ENCODE measurements at regions not wholly inside any gene's neighbourhood (a gene's known extent, or its start where the extent isn't known, plus 50 kb on each side); places are given as distances from the start of the nearest gene placed in this dataset.

- H3K27ac ChIP-seq (ENCODE audit: insufficient read length, low read depth, low read length) = no peak overlapping the region
- H2BK12ac ChIP-seq (ENCODE audit: insufficient read length, low read depth, low read length) = no peak overlapping the region
- H2BK20ac ChIP-seq (ENCODE audit: low read depth, low read length, poor library complexity, severe bottlenecking) = no peak overlapping the region
- H3K4ac ChIP-seq (ENCODE audit: low read depth, low read length) = no peak overlapping the region
- no peak overlapping the region for H4K8ac ChIP-seq (replicated peaks; ENCODE audit: insufficient read length, low read depth, low read length)
- H3K27me3 ChIP-seq (ENCODE audit: insufficient read depth, low read length) = no peaks in the 10 kb centered on the region
- H3K79me2 ChIP-seq (ENCODE audit: insufficient read depth, low read length) = no peaks in the 10 kb centered on the region
- H3K9me3 ChIP-seq (ENCODE audit: control insufficient read depth, low read depth, low read length) = no peaks in the 10 kb centered on the region
- H3K9ac ChIP-seq (ENCODE audit: extremely low read depth, insufficient read length, low read length) = no peak overlapping the region
- no peak overlapping the region for H3K23ac ChIP-seq (ENCODE audit: insufficient read length, low read depth, low read length)
- no peak for TF ChIP-seq CTCF (conservative IDR thresholded peaks at IDR 0.05)
- no peak overlapping the region for H2AK5ac ChIP-seq (ENCODE audit: insufficient read length, low read length)
- Mint-ChIP-seq H3K9me3 (no peaks in the 10 kb centered on the region; a peak in 3 of 5 replicates), H3K27me3 (ENCODE audit: low read depth) (peaks cover 13% of the 10 kb centered on the region), H3K36me3 (ENCODE audit: insufficient read depth in 1 of 3, low read depth in 3 of 3) (no peaks in the 10 kb centered on the region), H3K27ac (peak overlapping the region in 1 of 3 experiments; percentile 92; a peak in 2 of 7 replicates), H3K4me1 (peaks cover 31 to 35% of the 10 kb centered on the region in 2 experiments), H3K4me3 (peak overlapping the region; percentile 10 to 39; a peak in 4 of 5 replicates)
- H4K91ac ChIP-seq (ENCODE audit: insufficient read length, low read depth, low read length) = no peak overlapping the region
- no peak for DNase-seq
- H4K5ac ChIP-seq (ENCODE audit: insufficient read length, low read depth, low read length) = no peak overlapping the region
- no peak overlapping the region for H2BK15ac ChIP-seq (ENCODE audit: low read depth, low read length)
- no peak overlapping the region for H2BK120ac ChIP-seq (ENCODE audit: low read depth, low read length, poor library complexity, severe bottlenecking)
- no peak overlapping the region for H2BK5ac ChIP-seq (ENCODE audit: insufficient read length, low read length)
- no peak overlapping the region for H3K14ac ChIP-seq (ENCODE audit: insufficient read depth, low read length)
- H3K23me2 ChIP-seq (ENCODE audit: insufficient read length, low read depth, low read length, poor library complexity, severe bottlenecking) = no peaks in the 10 kb centered on the region
- H3K4me1 ChIP-seq (ENCODE audit: insufficient read depth, low read length) = peaks cover 5% of the 10 kb centered on the region; the same call in 1 of the 2 replicates
- H3K4me2 ChIP-seq (ENCODE audit: insufficient read depth, insufficient read length, low read length) = no peak overlapping the region
- H3K79me1 ChIP-seq (ENCODE audit: insufficient read depth, low read depth, low read length, poor library complexity, severe bottlenecking) = no peaks in the 10 kb centered on the region
- no peak overlapping the region for H3T11ph ChIP-seq (ENCODE audit: low read length)
- H3K56ac ChIP-seq (ENCODE audit: insufficient read length, low read depth, low read length) = no peak overlapping the region
- WGBS (ENCODE audit: extremely low coverage, insufficient read length, low lambda C conversion rate) = no CpG with 5 or more reads among the region's 5 CpGs
- no peak overlapping the region for H2AFZ ChIP-seq (ENCODE audit: low read length)
- no peaks in the 10 kb centered on the region for H4K20me1 ChIP-seq (ENCODE audit: control insufficient read depth, insufficient read depth, insufficient read length)
- H3K18ac ChIP-seq (ENCODE audit: insufficient read length, low read depth, low read length) = no peak overlapping the region
Observed at GRCh38 chr12:69007855-69008351, 74.9 kb upstream of the CPM start.
